ENCODE measurements at regions not wholly inside any gene's neighbourhood (a gene's known extent, or its start where the extent isn't known, plus 50 kb on each side); places are given as distances from the start of the nearest gene placed in this dataset.

GRCh38 chr1:82848043-82848442, 1047.3 kb downstream of the ADGRL2 start:
- no peak for TF ChIP-seq SIN3A (IDR thresholded peaks at IDR 0.05; ENCODE audit: borderline replicate concordance, insufficient read depth, low read length)
- no peak for TF ChIP-seq POLR2AphosphoS5 (IDR thresholded peaks at IDR 0.05; ENCODE audit: low read depth, low read length)
- TF ChIP-seq TAF1 (IDR thresholded peaks at IDR 0.05; ENCODE audit: borderline replicate concordance, insufficient read depth, low read length), result no peak
- no peak for TF ChIP-seq FOXP2 (optimal IDR thresholded peaks at IDR 0.05; ENCODE audit: borderline replicate concordance, extremely low read depth, extremely low read length, insufficient read depth)
- TF ChIP-seq, protein P1, sequence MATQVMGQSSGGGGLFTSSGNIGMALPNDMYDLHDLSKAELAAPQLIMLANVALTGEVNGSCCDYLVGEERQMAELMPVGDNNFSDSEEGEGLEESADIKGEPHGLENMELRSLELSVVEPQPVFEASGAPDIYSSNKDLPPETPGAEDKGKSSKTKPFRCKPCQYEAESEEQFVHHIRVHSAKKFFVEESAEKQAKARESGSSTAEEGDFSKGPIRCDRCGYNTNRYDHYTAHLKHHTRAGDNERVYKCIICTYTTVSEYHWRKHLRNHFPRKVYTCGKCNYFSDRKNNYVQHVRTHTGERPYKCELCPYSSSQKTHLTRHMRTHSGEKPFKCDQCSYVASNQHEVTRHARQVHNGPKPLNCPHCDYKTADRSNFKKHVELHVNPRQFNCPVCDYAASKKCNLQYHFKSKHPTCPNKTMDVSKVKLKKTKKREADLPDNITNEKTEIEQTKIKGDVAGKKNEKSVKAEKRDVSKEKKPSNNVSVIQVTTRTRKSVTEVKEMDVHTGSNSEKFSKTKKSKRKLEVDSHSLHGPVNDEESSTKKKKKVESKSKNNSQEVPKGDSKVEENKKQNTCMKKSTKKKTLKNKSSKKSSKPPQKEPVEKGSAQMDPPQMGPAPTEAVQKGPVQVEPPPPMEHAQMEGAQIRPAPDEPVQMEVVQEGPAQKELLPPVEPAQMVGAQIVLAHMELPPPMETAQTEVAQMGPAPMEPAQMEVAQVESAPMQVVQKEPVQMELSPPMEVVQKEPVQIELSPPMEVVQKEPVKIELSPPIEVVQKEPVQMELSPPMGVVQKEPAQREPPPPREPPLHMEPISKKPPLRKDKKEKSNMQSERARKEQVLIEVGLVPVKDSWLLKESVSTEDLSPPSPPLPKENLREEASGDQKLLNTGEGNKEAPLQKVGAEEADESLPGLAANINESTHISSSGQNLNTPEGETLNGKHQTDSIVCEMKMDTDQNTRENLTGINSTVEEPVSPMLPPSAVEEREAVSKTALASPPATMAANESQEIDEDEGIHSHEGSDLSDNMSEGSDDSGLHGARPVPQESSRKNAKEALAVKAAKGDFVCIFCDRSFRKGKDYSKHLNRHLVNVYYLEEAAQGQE (IDR thresholded peaks at IDR 0.05; ENCODE audit: insufficient read depth in 1 of 2, low read depth in 2 of 2, low read length in 2 of 2), result no peak

DNA sequence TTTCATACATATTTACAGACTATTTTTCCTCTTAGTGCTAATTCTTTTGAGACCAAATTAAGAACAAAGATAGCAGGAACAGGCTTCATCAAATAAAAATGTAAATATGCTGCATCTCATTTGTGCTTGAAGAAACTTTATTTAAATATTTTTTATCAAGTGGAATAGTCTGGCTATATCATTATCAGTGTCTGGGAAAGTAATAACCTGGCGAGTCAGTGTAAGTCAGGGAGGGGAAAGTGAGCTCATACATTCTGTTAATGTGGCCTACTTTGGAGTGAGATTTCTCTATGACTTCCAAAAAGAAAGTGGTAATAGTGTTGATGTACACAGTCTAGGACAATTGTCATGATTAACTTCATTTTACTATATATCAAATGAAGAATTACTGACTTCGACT, 1045.1 kb downstream of the ADGRL2 start:
- no peak for TF ChIP-seq FOXP2 (optimal IDR thresholded peaks at IDR 0.05; ENCODE audit: borderline replicate concordance, extremely low read depth, extremely low read length, insufficient read depth)
- TF ChIP-seq, protein P1 (IDR thresholded peaks at IDR 0.05; ENCODE audit: insufficient read depth in 1 of 2, low read depth in 2 of 2, low read length in 2 of 2), result no peak
- TF ChIP-seq POLR2AphosphoS5 (IDR thresholded peaks at IDR 0.05; ENCODE audit: low read depth, low read length), result no peak
- no peak for TF ChIP-seq TAF1 (IDR thresholded peaks at IDR 0.05; ENCODE audit: borderline replicate concordance, insufficient read depth, low read length)

DNA sequence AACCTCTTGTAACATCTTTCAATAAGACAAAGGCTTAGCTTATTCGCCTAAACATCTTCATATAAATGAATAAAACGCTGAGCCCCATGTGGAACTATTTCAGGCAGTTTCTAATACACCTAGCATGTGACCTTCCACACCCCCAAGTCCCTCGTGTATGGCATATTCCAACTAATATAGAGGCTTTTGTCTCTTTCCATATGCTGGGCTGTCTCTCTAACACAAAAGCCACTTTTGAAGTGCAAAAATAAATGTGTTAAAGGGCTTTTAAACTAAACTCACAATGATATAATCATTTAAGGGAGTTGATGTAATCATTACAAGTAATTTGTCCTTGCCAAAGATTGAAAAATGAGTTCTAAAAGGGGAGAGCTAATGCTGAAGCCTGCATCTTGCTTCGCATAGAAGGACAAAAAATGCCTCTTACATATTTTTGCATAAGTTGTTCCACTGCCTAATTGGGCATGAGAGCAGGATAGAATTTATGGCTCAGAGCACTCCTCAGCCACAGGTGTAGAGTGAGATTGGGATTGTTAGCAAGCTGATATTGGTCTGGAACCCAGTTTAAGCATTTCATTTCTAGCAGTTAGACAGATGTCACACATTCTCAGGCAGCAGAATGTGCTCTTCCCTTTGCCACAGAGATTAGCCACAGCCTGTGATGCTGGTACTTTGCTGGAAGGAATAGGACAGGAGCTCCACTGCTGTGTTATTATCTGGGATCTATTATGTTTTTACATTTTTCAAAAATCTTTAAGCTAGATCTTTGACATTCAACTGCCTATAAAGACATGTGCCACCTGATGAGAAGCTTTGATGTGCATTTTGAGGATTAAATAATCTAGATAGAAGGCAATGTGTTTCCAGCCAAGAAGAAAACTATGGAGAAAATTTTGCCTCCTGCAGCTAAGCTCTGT, 1044.4 kb downstream of the ADGRL2 start:
- no peak for TF ChIP-seq SIN3A (IDR thresholded peaks at IDR 0.05; ENCODE audit: borderline replicate concordance, insufficient read depth, low read length)
- TF ChIP-seq FOXP2 (optimal IDR thresholded peaks at IDR 0.05; ENCODE audit: borderline replicate concordance, extremely low read depth, extremely low read length, insufficient read depth), result no peak
- TF ChIP-seq, protein P1 (IDR thresholded peaks at IDR 0.05; ENCODE audit: insufficient read depth in 1 of 2, low read depth in 2 of 2, low read length in 2 of 2), result no peak
- no peak for TF ChIP-seq POLR2AphosphoS5 (IDR thresholded peaks at IDR 0.05; ENCODE audit: low read depth, low read length)
- TF ChIP-seq TAF1 (IDR thresholded peaks at IDR 0.05; ENCODE audit: borderline replicate concordance, insufficient read depth, low read length), result no peak

DNA sequence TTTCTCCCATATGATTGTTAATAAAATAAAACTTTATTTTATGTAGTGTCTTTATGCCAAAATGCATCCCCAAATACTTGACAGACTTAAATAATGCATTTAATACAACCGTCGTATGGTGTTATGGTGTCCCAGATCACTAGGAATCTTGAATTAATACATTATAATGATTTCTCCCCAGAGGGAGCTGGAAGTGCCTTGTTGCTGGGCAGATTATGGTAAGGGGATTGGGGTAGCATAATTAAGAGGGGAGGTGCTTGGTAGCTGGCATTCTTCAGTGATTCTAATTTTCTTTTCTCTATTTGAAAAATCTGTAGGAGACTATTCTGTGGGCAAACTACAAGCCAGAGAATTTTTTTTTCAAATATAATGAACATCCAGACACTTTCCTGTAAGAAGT, 1043.7 kb downstream of the ADGRL2 start:
- TF ChIP-seq POLR2AphosphoS5 (IDR thresholded peaks at IDR 0.05; ENCODE audit: low read depth, low read length) (no peak), TAF1 (IDR thresholded peaks at IDR 0.05; ENCODE audit: borderline replicate concordance, insufficient read depth, low read length) (no peak), FOXP2 (optimal IDR thresholded peaks at IDR 0.05; ENCODE audit: borderline replicate concordance, extremely low read depth, extremely low read length, insufficient read depth) (no peak), SIN3A (IDR thresholded peaks at IDR 0.05; ENCODE audit: borderline replicate concordance, insufficient read depth, low read length) (no peak)
- TF ChIP-seq, protein P1 (IDR thresholded peaks at IDR 0.05; ENCODE audit: insufficient read depth in 1 of 2, low read depth in 2 of 2, low read length in 2 of 2), result no peak
